HG02798 (cell line): ENCODE measurements at regions not wholly inside any gene's neighbourhood (a gene's known extent, or its start where the extent isn't known, plus 50 kb on each side); places are given as distances from the start of the nearest gene placed in this dataset.
"Not testable (repeated sequence)": the region's sequence is repeated elsewhere in the genome, so short reads cannot be mapped to it uniquely, and the experiment has no call there.

Experiments used
- ATAC-seq: cut with Tn5 transposase; IDR thresholded peaks from one replicate; pipeline ENCODE4 v1.9.1; 2021; ENCODE audit warnings: mild to moderate bottlenecking; ENCODE audit not compliant: unreplicated experiment, poor library complexity

GRCh38 chr12:73001806-73002205 is 729.6 kb downstream of the TRHDE start:
- not testable (repeated sequence) for ATAC-seq

GRCh38 chr12:73002504-73002903 is 730.3 kb downstream of the TRHDE start:
- ATAC-seq = not testable (repeated sequence)

- not testable (repeated sequence) for ATAC-seq
These were observed 737.1 kb downstream of the TRHDE start for GRCh38 chr12:73009138-73009834.

- no peak for ATAC-seq
These were observed 745.8 kb downstream of the TRHDE start for GRCh38 chr12:73017981-73018380.

- no peak for ATAC-seq
These were observed 781.7 kb downstream of the TRHDE start for GRCh38 chr12:73053893-73054292.

GRCh38 chr12:73057428-73057827 is 785.3 kb downstream of the TRHDE start:
- ATAC-seq = no peak

GRCh38 chr12:73065913-73066312 is 793.7 kb downstream of the TRHDE start:
- ATAC-seq = no peak

- no peak for ATAC-seq
These were observed 795.4 kb downstream of the TRHDE start for GRCh38 chr12:73067616-73068015.

GRCh38 chr12:73072214-73072613 is 800.0 kb downstream of the TRHDE start:
- ATAC-seq = no peak

- no peak for ATAC-seq
These were observed 804.6 kb downstream of the TRHDE start for GRCh38 chr12:73076760-73077159.

- no peak for ATAC-seq
These were observed 811.6 kb downstream of the TRHDE start for GRCh38 chr12:73083736-73084135.

GRCh38 chr12:73106296-73106695 is 834.1 kb downstream of the TRHDE start:
- no peak for ATAC-seq

GRCh38 chr12:73106896-73107295 is 834.7 kb downstream of the TRHDE start:
- no peak for ATAC-seq

GRCh38 chr12:73110816-73111215 is 838.6 kb downstream of the TRHDE start:
- ATAC-seq = no peak

GRCh38 chr12:73112035-73112816 is 840.1 kb downstream of the TRHDE start:
- no peak for ATAC-seq

GRCh38 chr12:73124480-73124879 is 852.3 kb downstream of the TRHDE start:
- no peak for ATAC-seq

- no peak for ATAC-seq
These were observed 853.0 kb downstream of the TRHDE start for GRCh38 chr12:73125148-73125547.

- no peak for ATAC-seq
These were observed 864.2 kb downstream of the TRHDE start for GRCh38 chr12:73136386-73136785.

GRCh38 chr12:73139642-73140041 is 867.5 kb downstream of the TRHDE start:
- not testable (repeated sequence) for ATAC-seq

- no peak for ATAC-seq
These were observed 886.2 kb downstream of the TRHDE start for GRCh38 chr12:73158341-73158740.

- ATAC-seq = no peak
These were observed 887.8 kb downstream of the TRHDE start for GRCh38 chr12:73159954-73160353.

GRCh38 chr12:73161970-73162369 is 889.8 kb downstream of the TRHDE start:
- no peak for ATAC-seq
